H9 (cell line): ENCODE measurements at regions not wholly inside any gene's neighbourhood (a gene's known extent, or its start where the extent isn't known, plus 50 kb on each side); places are given as distances from the start of the nearest gene placed in this dataset.

Source experiments
- DNase-seq: peaks from one replicate; pipeline ENCODE4 v3.0.0-alpha.2; 2017
- H2AFZ ChIP-seq: one replicate; pipeline ENCODE4 v1.6.1; 2013; ENCODE audit warnings: mild to moderate bottlenecking, low read length, control low read depth, moderate library complexity
- H2AK5ac ChIP-seq: 2 replicates; pipeline ENCODE4 v1.6.1; 2013; ENCODE audit warnings: low read length, control low read depth, mixed read lengths; ENCODE audit not compliant: insufficient read length
- H2BK120ac ChIP-seq: one replicate; pipeline ENCODE4 v1.6.1; 2013; ENCODE audit warnings: low read depth, mild to moderate bottlenecking, low read length, control low read depth, inconsistent platforms; ENCODE audit not compliant: poor library complexity, severe bottlenecking
- H2BK12ac ChIP-seq: 2 replicates; pipeline ENCODE4 v1.6.1; 2013; ENCODE audit warnings: low read length, control low read depth, mixed read lengths, low read depth; ENCODE audit not compliant: insufficient read length
- H2BK15ac ChIP-seq: 2 replicates; pipeline ENCODE4 v1.6.1; 2013; ENCODE audit warnings: low read depth, low read length, control low read depth
- H2BK20ac ChIP-seq: one replicate; pipeline ENCODE4 v1.6.1; 2013; ENCODE audit warnings: low read depth, mild to moderate bottlenecking, low read length, control low read depth, inconsistent platforms; ENCODE audit not compliant: poor library complexity, severe bottlenecking
- H2BK5ac ChIP-seq: 2 replicates; pipeline ENCODE4 v1.6.1; 2013; ENCODE audit warnings: low read length, control low read depth, mixed read lengths; ENCODE audit not compliant: insufficient read length
- H3K14ac ChIP-seq: 2 replicates; pipeline ENCODE4 v1.6.1; 2013; ENCODE audit warnings: low read length, control low read depth; ENCODE audit not compliant: insufficient read depth
- H3K18ac ChIP-seq: 2 replicates; pipeline ENCODE4 v1.6.1; 2013; ENCODE audit warnings: low read depth, mild to moderate bottlenecking, mixed read lengths, low read length, control low read depth; ENCODE audit not compliant: insufficient read length
- H3K23ac ChIP-seq: 2 replicates; pipeline ENCODE4 v1.6.1; 2013; ENCODE audit warnings: low read length, control low read depth, mixed read lengths, low read depth; ENCODE audit not compliant: insufficient read length
- H3K23me2 ChIP-seq: 2 replicates; pipeline ENCODE4 v1.6.1; 2013; ENCODE audit warnings: low read depth, mild to moderate bottlenecking, mixed read lengths, low read length, control low read depth; ENCODE audit not compliant: insufficient read length, poor library complexity, severe bottlenecking
- H3K27ac ChIP-seq: 2 replicates; pipeline ENCODE4 v1.5.1; 2013; ENCODE audit warnings: low read length, control low read depth, mixed read lengths, low read depth; ENCODE audit not compliant: insufficient read length
- H3K27me3 ChIP-seq: 2 replicates; pipeline ENCODE4 v1.6.1; 2013; ENCODE audit warnings: low read length, control low read depth, inconsistent platforms; ENCODE audit not compliant: insufficient read depth
- H3K4ac ChIP-seq: 2 replicates; pipeline ENCODE4 v1.6.1; 2013; ENCODE audit warnings: low read depth, mild to moderate bottlenecking, control low read depth, inconsistent platforms, low read length, moderate library complexity
- H3K4me1 ChIP-seq: 2 replicates; pipeline ENCODE4 v1.6.1; 2013; ENCODE audit warnings: low read length, control low read depth, inconsistent platforms; ENCODE audit not compliant: insufficient read depth
- H3K4me2 ChIP-seq: 2 replicates; pipeline ENCODE4 v1.6.1; 2013; ENCODE audit warnings: low read length, control low read depth, mixed read lengths; ENCODE audit not compliant: insufficient read length, insufficient read depth
- H3K56ac ChIP-seq: 2 replicates; pipeline ENCODE4 v1.6.1; 2013; ENCODE audit warnings: low read depth, mild to moderate bottlenecking, mixed read lengths, low read length, control low read depth; ENCODE audit not compliant: insufficient read length
- H3K79me1 ChIP-seq: 2 replicates; pipeline ENCODE4 v1.6.1; 2013; ENCODE audit warnings: low read depth, mild to moderate bottlenecking, moderate library complexity, low read length, control low read depth, inconsistent platforms; ENCODE audit not compliant: insufficient read depth, poor library complexity, severe bottlenecking
- H3K79me2 ChIP-seq: 2 replicates; pipeline ENCODE4 v1.6.1; 2013; ENCODE audit warnings: low read length, control low read depth, inconsistent platforms; ENCODE audit not compliant: insufficient read depth
- H3K9ac ChIP-seq: 2 replicates; pipeline ENCODE4 v1.6.1; 2013; ENCODE audit warnings: low read length, control low read depth, mixed read lengths; ENCODE audit not compliant: insufficient read length; ENCODE audit errors: extremely low read depth
- H3K9me3 ChIP-seq: one replicate; pipeline ENCODE4 v1.6.1; 2013; ENCODE audit warnings: low read depth, low read length, inconsistent platforms; ENCODE audit not compliant: control insufficient read depth
- H3T11ph ChIP-seq: one replicate; pipeline ENCODE4 v1.6.1; 2013; ENCODE audit warnings: mild to moderate bottlenecking, low read length, control low read depth, inconsistent platforms
- H4K20me1 ChIP-seq: one replicate; pipeline ENCODE4 v1.6.1; 2013; ENCODE audit not compliant: control insufficient read depth, insufficient read length, insufficient read depth
- H4K5ac ChIP-seq: 2 replicates; pipeline ENCODE4 v1.6.1; 2013; ENCODE audit warnings: low read depth, mild to moderate bottlenecking, mixed read lengths, low read length, control low read depth; ENCODE audit not compliant: insufficient read length
- H4K8ac ChIP-seq: replicated peaks from 2 replicates; pipeline ENCODE4 v1.6.1; 2013; ENCODE audit warnings: low read length, control low read depth, mixed read lengths, low read depth; ENCODE audit not compliant: insufficient read length
- H4K91ac ChIP-seq: 2 replicates; pipeline ENCODE4 v1.6.1; 2013; ENCODE audit warnings: low read depth, mild to moderate bottlenecking, moderate library complexity, mixed read lengths, low read length, control low read depth; ENCODE audit not compliant: insufficient read length
- H3K27ac Mint-ChIP-seq, 3 experiments: 2 replicates in 2 of 3; 3 replicates in 1 of 3; pipeline ENCODE4 v1.8.0; 2020 to 2021; ENCODE audit warnings: mixed read lengths in 3 of 3, mild to moderate bottlenecking in 1 of 3, moderate library complexity in 1 of 3
- H3K27me3 Mint-ChIP-seq: 2 replicates; pipeline ENCODE4 v1.8.0; 2021; ENCODE audit warnings: low read depth, mild to moderate bottlenecking, moderate library complexity, mixed read lengths
- H3K36me3 Mint-ChIP-seq, 3 experiments: 2 replicates in 2 of 3; 3 replicates in 1 of 3; pipeline ENCODE4 v1.8.0; 2020 to 2021; ENCODE audit warnings: low read depth in 3 of 3, mixed read lengths in 3 of 3; ENCODE audit not compliant: insufficient read depth in 1 of 3
- H3K4me1 Mint-ChIP-seq, 2 experiments: 2 replicates each; pipeline ENCODE4 v1.8.0; 2020; ENCODE audit warnings: mixed read lengths in 2 of 2
- H3K4me3 Mint-ChIP-seq, 2 experiments: 2 replicates in 1 of 2; 3 replicates in 1 of 2; pipeline ENCODE4 v1.8.0; 2020 to 2021; ENCODE audit warnings: mild to moderate bottlenecking in 2 of 2, mixed read lengths in 2 of 2, moderate library complexity in 1 of 2
- H3K9me3 Mint-ChIP-seq, 2 experiments: 2 replicates in 1 of 2; 3 replicates in 1 of 2; pipeline ENCODE4 v1.8.0; 2020; ENCODE audit warnings: mild to moderate bottlenecking in 2 of 2, mixed read lengths in 2 of 2, moderate library complexity in 1 of 2
- CTCF ChIP-seq: fragments of 200-600 bp; sonication (generic); conservative IDR thresholded peaks from 3 replicates; pipeline ENCODE4 v1.8.0; 2021; ENCODE audit warnings: antibody characterized with exemption, mild to moderate bottlenecking
- WGBS: extraction: QIAGEN DNeasy Blood & Tissue Kit; methylation state at CpG from one replicate; pipeline ENCODE4 v1.1.7; 2013; ENCODE audit warnings: missing lambda C conversion rate, low lambda C conversion rate, mixed read lengths; ENCODE audit not compliant: insufficient read length; ENCODE audit errors: extremely low coverage; 5-methylcytosine and 5-hydroxymethylcytosine counted together

- WGBS: no CpG with 5 or more reads among the region's 3 CpGs
Measured at GRCh38 chr5:142481410-142481809, 156.6 kb upstream of the SPRY4 start.

More at GRCh38 chr5:142481410-142481809, 156.6 kb upstream of the SPRY4 start:
- no peak overlapping the region for H3K27ac ChIP-seq
- peaks cover 0 to 2% of the 10 kb centered on the region in 2 experiments; a peak in 2 of 4 replicates for H3K4me1 Mint-ChIP-seq
- no peaks in the 10 kb centered on the region for H3K79me1 ChIP-seq
- no peak overlapping the region for H3K4ac ChIP-seq
- no peaks in the 10 kb centered on the region for H3K79me2 ChIP-seq
- no peak overlapping the region for H3K4me2 ChIP-seq
- peaks cover 16 to 27% (median 19%) of the 10 kb centered on the region in 3 experiments for H3K36me3 Mint-ChIP-seq
- H3K14ac ChIP-seq: no peak overlapping the region
- no peak overlapping the region; a peak in 1 of 7 replicates for H3K27ac Mint-ChIP-seq
- H3K27me3 Mint-ChIP-seq: peaks cover 7% of the 10 kb centered on the region; the same call in 1 of the 2 replicates
- H4K91ac ChIP-seq: no peak overlapping the region
- no peak overlapping the region for H2BK20ac ChIP-seq
- no peak overlapping the region for H3K9ac ChIP-seq
- H2AFZ ChIP-seq: no peak overlapping the region
- H2BK120ac ChIP-seq: no peak overlapping the region
- H3K9me3 Mint-ChIP-seq: peaks cover 13 to 28% of the 10 kb centered on the region in 2 experiments
- H3K27me3 ChIP-seq: no peaks in the 10 kb centered on the region
- H3K56ac ChIP-seq: no peak overlapping the region
- no peaks in the 10 kb centered on the region for H3K4me1 ChIP-seq
- no peak overlapping the region for H3K18ac ChIP-seq
- peaks cover 10% of the 10 kb centered on the region for H3K9me3 ChIP-seq
- no peak overlapping the region for H3K23ac ChIP-seq
- no peak overlapping the region for H2BK15ac ChIP-seq
- no peak overlapping the region for H3T11ph ChIP-seq
- no peak overlapping the region for H2BK5ac ChIP-seq
- H2BK12ac ChIP-seq: no peak overlapping the region
- no peaks in the 10 kb centered on the region for H4K20me1 ChIP-seq
- no peaks in the 10 kb centered on the region for H3K23me2 ChIP-seq
- no peak overlapping the region for H4K5ac ChIP-seq
- no peak for DNase-seq
- H3K4me3 Mint-ChIP-seq: no peak overlapping the region
- H4K8ac ChIP-seq: no peak overlapping the region
- TF ChIP-seq CTCF: no peak
- H2AK5ac ChIP-seq: no peak overlapping the region
